AG08395 (cell line): ENCODE measurements at regions not wholly inside any gene's neighbourhood (a gene's known extent, or its start where the extent isn't known, plus 50 kb on each side); places are given as distances from the start of the nearest gene placed in this dataset.
"Not testable (repeated sequence)": the region's sequence is repeated elsewhere in the genome, so short reads cannot be mapped to it uniquely, and the experiment has no call there.

Experiments
- DNase-seq: peaks from one replicate; pipeline ENCODE4 v3.0.0; 2012; ENCODE audit warnings: mixed read lengths, low spot score

DNA sequence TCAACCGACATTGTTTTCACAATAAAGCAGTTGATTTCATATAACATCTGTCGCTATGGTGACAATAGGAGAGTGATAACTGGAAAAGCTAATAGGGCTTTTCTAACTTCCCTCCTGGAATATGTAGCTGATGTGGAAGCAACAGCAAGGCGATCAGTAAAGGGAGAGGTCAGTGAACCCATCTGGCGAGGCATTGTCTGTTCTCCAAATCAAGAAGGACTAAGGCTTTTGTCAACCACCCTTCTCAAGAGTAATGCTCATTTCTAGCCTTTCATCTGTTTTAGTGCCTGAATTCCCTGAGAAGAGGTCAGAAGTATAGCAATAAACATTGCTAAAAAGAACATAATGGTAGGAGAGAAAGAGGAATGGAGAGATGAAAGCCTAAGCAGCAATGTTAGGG lies 201.3 kb downstream of the AKAP7 start:
- no peak for DNase-seq

DNA sequence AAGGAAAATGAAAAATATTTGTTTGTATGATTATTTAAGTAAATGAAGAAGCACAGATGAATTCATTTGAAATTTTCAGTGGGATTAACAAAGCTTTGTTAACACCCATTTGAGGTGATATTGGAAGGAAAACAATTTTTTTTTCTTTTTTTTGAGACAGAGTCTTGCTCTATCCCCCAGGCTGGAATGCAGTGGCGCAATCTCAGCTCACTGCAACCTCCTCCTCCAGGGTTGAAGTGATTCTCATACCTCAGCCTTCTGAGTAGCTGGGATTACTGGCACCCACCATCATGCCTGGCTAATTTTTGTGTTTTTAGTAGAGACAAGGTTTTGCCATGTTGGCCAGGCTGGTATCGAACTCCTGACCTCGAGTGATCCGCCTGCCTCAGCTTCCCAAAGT lies 211.6 kb downstream of the AKAP7 start:
- DNase-seq: not testable (repeated sequence)

DNA sequence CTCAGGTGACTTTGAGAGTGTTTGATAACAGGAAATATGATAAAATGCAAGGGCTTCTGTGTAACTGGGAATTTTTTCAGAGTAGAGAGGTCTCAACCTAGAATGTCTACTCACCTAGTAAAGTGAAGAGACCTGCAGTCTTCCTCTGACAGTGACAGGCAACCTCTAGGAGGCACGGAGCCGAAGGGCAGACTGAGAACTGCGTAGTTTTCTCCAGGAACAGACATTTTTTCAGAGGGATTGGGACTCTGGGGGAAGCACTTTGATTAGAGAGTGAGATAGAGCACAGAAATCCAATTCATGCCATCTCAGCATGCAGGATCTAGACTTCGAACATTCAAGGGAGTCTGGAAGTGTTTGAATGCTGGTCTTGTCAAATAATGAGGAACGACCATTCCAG lies 213.3 kb downstream of the AKAP7 start:
- DNase-seq: no peak

DNA sequence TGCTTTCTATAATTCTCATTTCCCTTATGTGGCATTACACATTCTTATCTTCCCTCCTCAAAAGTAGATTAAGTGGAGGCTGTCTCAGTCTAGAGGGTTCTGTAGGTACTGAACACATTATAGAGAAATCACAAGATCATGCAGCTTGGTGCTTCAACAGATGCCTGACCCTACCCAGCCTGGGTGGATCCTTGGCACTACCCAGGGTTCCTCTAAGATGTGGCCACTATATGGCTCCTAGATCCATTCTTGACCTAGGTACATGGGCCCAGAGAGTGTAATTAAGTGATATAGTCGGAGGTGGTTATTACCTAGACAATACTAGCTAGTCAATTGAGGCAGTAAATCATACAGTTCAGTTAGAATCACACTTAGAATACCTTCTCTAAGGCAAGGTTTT lies 213.9 kb downstream of the AKAP7 start:
- no peak for DNase-seq

DNA sequence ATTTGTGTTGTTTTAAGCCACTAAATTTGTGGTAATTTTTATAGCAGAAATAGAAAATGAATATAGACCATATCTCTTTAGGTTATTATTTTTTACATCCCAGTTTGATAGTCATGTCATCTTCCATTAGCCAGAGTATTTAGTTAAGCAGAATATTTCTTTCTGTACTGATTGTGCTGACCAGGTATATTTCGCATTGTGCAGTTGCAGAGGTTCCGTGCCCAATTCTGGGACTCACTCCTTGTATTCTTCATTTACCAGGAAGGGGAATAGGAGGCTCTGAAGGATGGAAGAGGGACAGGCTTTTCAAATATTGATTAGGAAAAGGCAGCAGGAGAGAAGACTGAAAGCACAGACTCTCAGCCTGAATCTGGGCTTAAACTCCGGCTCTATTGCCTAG lies 217.8 kb downstream of the AKAP7 start:
- no peak for DNase-seq

DNA sequence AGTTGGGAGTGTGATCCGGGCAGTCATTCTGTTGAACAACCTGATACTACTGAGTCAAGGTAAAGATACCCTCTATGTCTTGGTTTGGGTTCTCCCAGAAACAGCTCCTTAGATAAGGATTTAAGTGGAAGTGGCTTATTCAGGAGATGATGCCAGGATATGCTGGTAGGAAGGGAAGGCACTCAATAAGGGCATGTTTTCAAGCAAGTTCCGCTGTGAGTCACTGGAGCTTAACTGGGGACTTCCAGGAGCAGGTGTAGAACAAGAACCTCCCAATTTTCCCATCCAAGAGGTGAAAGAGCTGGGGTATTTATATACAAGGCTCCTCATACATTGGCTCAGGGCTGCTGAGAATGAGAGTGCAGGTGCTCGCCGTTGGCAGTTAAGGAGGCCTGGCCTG lies 218.6 kb downstream of the AKAP7 start:
- no peak for DNase-seq

DNA sequence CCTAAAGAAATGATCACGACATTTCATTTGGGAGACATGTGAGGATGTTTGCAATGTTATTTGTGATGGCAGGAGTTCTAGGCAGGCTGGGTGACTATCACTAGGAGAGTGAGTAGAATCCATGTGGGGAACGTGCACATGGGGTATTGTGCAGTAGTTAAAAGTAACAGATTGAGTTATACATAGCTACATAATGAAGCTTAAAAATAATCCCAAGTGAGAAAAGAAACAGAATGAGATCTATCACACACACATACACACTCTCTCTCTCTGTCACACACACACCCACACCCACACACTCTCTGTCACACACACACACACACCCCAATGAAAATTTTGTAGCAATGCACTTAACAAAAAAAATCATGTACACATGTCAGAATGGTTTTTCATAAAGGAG lies 218.7 kb upstream of the ARG1 start:
- no peak for DNase-seq

DNA sequence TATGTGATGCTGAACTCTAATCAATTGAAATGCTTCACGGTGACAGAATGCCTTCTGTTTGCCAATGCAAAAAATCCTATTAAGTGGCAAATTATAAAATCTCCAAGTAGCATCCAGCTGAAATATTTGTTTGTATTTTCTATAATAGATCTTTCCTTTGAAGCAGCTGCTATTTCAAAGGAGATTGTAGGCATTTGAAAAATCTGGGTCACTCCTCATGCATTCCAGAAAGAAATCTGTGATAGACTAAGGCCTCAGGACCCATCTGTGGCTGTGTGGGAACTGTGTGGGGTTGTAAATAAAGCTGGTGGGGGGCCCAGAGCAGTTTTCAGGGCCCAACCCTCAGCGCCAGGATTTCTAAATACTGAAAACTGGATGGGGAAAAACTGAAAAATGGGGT lies 216.9 kb upstream of the ARG1 start:
- DNase-seq: no peak

DNA sequence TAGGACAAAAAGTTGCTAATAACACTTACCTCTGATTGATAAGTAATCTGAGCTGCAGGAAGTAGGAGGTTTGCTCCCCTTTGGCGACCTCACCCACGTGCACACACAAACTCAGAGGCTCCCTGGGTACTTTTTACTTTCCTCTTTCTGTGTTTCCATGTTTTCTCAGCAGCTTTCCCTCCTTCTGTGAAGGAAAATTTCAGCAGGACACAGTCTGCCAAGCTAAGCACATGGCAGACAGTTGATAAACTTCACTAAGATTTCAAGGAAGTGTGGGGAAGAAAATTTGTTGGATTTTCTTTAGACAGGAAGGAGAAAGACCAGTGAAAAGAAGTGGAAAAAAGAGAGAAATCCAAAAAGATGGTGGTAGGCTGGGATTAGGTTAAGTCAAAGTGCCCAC lies 215.5 kb upstream of the ARG1 start:
- no peak for DNase-seq

DNA sequence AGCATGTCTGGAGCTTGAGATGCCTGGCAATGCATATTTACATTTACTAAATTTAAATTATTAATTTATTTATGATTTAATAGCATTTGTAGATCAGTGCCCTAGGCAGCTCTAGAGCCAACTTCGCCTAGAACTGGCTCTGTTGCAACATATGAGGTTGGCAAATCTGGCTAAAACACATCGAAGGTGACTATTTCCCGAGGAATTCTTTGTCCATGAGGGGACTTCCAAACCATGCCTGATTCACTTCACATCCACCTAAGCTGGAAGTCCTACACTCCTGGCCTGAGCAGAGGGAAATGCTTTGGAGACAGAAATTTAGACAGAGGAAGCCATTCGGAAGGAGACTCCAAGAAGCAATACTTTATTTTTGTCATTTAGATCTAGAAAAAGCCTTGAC lies 211.0 kb upstream of the ARG1 start:
- DNase-seq: no peak

DNA sequence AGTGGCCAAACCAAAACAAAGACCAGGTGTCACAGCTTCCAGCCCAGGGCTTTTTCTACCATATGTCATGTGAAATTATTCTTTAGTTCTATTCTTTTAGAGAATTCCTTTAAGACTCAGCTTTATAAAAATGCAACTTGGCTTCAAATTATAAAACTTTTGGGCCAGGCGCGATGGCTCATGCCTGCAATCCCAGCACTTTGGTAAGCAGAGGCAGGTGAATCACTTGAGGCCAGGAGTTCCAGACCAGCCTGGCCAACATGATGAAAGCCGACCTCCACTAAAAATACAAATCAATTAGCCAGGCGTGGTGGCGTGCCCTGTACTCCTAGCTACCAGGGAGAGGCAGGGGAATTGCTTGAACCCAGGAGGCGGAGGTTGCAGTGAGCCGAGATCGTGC lies 210.3 kb upstream of the ARG1 start:
- DNase-seq: no peak

DNA sequence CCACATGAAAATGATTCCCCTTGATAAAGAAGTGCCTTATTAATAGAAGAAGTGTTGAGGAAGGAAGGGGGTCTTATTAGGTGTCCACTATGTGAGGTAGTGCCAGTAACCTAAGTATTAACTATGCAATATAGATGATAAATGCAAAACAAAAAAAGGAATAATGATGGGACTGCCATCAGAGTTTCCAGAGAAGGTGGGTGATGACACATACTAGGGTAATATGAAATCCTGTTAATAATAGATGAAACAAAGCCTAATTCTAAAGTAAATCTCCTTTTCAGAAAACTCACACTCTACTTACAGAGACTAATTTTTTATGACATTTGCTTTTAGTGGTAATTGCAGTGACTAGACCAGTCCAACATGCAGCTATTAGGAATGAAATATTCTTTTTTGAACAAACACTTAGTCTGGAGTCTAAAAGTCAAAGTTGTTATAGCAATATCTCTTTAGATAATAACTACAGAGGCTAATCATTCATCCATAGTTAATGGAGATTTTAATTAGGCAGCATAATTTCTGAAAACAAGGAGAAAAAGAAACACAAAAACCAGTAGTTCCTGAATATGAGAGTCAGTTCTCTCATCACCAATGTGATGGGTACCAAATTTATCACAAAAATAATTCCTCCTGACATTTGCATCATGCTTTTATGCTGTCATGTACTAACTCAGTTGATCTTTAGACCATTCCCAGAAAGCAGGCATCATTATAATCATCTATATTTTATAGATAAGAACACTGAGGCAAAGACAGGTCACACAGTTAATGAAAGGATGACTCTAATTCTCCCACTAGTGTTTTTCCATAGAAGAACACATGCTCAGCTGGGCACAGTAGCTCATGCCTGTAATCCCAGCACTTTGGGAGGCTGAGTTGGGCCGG lies 208.8 kb upstream of the ARG1 start:
- DNase-seq: no peak

DNA sequence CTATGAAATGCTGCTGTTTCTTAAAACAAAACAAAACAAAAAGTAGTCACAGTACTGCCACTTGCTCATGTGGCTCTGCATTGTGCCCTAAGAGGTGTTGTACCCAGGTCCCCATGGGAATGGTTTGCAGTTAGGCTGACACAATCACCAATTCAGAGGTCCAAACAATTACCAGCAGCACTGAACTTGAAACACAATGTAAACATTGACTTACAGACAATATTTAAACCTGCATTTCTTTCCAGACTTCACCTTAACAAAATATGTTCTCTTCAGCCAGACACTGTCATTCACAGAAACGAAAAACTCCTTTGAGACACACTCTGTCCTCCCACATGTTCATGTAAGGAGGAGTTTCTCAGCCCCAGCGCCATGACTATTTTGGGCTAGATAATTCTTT lies 206.8 kb upstream of the ARG1 start:
- DNase-seq: no peak

DNA sequence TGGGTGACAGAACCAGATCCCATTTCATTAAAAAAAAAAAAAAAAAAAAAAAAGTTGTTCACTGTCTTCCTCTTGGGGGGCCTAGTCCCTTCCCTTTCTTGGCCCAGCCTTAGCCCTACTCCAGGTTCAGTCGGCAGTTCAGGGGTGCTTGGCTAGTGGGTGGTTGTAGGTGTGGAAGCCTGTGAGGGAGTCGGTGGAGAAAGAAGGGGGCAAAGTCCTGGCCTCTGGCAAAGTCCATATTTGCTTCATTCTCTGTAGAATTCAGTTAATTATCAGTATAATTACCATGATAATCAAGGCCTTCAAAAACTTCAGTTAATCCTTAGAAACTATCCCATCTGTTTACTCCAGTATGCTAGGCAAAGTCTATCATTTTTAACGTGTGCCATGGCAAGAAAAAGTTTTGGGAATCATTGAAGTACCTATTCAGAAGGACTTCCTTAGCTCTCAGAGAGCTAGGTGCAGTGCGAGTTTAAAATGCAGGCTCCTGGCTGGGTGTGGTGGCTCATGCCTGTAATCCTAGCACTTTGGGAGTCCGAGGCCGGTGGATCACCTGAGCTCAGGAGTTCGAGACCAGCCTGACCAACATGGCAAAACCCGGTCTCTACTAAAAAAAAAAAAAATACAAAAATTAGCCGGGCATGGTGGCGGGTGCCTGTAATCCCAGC lies 205.7 kb upstream of the ARG1 start:
- DNase-seq: no peak

DNA sequence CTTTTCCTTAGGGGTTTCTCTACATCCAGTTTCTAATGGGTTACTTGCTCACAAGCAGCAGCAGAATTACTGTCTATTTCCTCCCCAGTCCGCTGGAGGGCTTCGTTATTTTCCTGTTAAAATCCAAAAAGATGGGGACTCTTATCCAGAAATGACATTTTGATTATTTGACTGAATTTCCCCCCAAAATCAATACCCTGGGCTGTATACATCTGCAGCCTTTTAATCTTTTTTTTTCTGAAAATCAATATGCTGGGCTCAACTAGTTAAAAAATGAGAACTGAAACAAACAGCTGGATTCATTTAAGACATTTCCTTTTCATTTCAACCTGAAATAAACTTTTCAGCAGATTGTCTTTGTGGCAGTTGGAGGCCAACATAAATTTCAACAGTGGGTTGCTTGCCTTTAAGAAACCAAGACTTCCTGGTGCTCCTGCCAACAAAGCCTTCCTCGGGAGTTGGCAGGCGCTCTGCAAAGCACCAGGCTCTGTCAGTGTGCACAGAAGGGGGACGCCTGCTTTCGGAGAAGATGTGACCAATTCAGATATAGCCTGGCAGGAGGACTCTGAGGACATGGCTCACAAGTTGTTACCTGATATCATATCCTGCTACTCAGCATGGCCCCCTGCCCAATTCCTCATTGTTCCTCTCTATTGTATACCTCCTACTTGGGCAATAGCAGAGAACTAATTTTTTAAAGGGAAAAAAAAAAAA lies 204.7 kb upstream of the ARG1 start:
- peak; percentile 68 for DNase-seq

DNA sequence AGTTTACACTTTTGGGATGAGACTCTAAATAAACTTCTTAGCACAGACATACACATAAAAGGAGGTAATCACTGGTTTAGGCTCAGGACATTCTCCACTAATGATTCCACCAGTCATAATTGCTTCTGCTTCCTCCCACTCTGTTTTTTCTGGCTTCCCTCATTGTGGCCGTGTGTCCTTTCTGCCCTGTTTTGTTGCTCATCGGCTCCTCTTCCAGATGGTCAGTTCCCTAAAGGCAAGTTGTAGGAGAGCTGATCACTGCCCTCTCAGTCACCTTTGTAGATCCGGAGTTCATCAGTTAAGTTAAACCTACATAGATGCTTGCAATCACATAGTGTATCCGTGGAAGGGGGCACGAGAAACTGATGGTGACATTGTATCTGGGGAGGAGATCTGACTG lies 200.5 kb upstream of the ARG1 start:
- DNase-seq: peak; percentile 38

DNA sequence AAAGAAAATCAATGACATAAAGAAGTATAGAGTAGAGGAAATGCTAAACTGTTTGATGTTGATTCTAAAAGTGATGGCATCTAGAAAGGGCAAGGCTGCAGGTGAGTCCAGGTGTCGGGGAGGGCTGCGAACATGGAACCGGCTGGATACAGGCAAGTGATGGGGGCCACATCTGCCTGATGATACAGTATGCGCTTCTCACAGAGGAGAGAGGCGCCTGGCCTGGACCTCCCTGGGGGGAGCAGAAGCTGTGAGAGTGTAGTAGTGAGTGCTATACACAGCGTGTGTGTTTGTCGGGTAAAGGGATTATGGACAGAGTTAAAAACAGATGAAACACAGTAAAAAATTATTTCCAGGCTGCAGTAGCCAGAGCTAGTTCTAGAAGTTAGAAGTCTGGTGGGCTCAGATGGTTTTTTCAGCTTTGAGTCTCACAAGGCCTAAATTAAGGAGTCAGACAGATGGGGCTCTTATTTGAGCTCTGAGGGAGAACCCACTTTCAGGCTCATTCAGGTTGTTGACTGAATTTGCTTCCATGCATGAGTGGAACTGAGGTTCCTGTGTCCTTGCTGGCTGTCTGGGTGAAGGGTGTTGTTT lies 195.8 kb upstream of the ARG1 start:
- no peak for DNase-seq

DNA sequence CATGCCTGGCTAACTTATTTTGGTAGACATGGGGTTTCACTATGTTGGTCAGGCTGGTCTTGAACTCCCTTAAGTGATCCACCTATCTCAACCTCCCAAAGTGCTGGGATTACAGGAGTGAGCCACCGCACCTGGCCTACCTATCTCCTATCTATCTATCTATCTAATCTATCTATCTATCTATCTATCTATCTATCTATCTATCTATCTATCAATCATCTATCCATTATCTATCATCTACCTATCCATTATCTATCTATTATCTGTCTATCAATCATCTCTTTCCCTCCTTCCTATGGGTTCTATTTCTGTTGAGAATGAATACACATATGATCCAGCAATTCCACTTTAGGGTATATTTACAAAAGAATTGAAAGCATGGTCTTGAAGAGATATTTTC lies 194.2 kb upstream of the ARG1 start:
- no peak for DNase-seq

DNA sequence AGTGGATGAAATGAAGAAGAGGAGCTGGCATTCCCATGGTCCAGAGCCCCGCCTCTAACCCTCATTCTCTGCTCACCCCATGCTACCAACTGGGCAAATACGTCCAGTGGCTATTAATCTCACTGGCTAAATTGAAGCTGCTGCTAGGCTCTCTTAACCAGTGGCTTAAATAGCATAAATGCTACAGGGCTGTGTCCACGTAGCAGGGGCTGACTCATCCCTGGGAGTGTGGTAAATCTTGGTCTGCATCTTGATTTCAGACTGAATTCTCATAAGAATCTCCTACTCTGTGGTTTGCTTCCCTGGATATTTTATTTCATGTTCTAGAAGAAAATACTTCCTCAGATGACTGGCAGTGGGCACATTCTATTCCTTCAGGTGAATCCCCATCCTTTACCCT lies 193.1 kb upstream of the ARG1 start:
- DNase-seq: peak; percentile 84

DNA sequence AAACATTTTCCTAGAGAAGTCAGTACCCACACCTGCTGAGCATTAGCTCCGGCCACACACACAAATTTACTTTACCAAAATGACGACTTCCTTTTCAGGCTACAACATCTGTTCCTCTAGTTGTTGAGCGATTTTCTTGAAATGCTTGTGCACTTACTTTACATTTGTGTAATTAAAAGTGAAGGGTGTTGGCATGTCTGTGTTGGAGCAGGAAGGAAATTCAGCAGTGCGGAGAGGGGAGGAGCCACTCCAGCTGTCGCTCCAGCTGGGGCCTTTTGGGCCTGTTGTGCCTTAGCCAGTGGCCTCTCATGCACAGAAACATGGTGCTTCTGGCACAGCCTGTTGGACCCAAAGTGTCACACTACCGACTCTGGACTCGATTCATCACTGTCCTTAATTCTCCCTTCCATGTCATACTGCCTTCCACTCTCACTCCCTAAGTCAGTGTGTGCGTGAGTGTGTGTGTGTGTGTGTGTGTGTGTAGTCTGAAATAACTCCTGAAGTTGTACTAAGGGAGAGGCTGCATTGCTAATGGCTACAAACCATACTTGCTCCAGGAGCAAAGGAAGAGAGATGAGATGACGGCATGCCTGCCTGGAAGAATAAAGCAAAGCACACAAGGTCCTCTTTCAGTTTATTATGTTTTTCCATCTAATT lies 191.8 kb upstream of the ARG1 start:
- DNase-seq: no peak

DNA sequence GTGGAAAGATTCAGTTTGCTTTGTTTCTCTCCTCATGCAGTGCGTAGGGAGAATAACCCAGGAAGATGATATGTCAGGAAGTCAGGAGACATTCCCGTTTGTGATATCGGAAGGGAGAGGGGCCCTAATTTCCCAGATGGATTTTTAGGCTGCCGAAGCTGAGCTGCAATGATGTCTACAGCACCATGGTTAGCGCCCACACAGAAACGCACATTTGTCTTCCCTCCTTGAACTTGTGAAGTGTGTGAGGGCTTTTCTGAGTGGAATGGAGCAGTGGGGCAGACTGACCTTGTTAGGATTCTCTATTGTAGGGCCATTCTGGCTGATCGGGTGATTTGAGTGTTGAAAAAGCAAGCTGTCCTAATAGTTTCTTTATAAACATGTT lies 191.3 kb upstream of the ARG1 start:
- peak; percentile 9 for DNase-seq

DNA sequence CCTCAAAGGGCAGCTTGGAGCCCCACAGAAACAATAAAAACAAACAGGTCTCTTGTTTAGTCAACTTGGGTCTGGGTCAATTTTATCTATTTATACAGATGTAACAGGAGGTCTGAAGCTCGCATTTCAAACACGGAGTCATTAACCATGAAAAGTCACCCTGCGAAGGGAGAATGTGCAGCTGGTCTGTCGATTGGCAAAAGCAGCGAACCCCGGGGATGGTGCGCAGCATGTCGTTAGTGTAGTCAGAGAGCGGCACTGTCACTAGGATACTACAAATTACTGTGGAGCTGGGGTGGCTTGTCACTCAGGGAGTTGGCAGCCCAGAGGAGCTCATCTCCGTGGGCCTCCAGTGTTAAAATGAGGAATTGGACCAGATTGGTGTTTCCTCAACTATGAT lies 190.4 kb upstream of the ARG1 start:
- DNase-seq: no peak
